Neural progenitor cell (in vitro differentiated cells): ENCODE measurements at regions not wholly inside any gene's neighbourhood (a gene's known extent, or its start where the extent isn't known, plus 50 kb on each side); places are given as distances from the start of the nearest gene placed in this dataset.

Experiments
- DNase-seq: peaks from one replicate; pipeline ENCODE4 v3.0.0-alpha.2; 2016; ENCODE audit warnings: low spot score
- H2AFZ ChIP-seq: fragments of 200-600 bp; sonication (generic); replicated peaks from 2 replicates; pipeline ENCODE4 v1.6.1; 2016; ENCODE audit warnings: antibody characterized with exemption
- H3F3A ChIP-seq: fragments of 200-600 bp; sonication (generic); 2 replicates; pipeline ENCODE4 v1.6.1; 2016; ENCODE audit warnings: antibody characterized with exemption, low read depth
- H3K27ac ChIP-seq: fragments of 200-600 bp; sonication (generic); 2 replicates; pipeline ENCODE4 v1.5.1; 2016; ENCODE audit warnings: mild to moderate bottlenecking
- H3K27me3 ChIP-seq: fragments of 200-600 bp; sonication (generic); 2 replicates; pipeline ENCODE4 v1.6.1; 2016; ENCODE audit warnings: mild to moderate bottlenecking, moderate library complexity
- H3K36me3 ChIP-seq: fragments of 200-600 bp; sonication (generic); 2 replicates; pipeline ENCODE4 v1.5.1; 2016
- H3K4me1 ChIP-seq: fragments of 200-600 bp; sonication (generic); 2 replicates; pipeline ENCODE4 v1.6.1; 2016; ENCODE audit warnings: mixed run types
- H3K4me2 ChIP-seq: fragments of 200-600 bp; sonication (generic); 2 replicates; pipeline ENCODE4 v1.6.1; 2016
- H3K4me3 ChIP-seq: fragments of 200-600 bp; sonication (generic); 2 replicates; pipeline ENCODE4 v1.5.1; 2016
- H3K79me2 ChIP-seq: fragments of 200-600 bp; sonication (generic); 2 replicates; pipeline ENCODE4 v1.6.1; 2016; ENCODE audit warnings: low read depth
- H3K9ac ChIP-seq: fragments of 200-600 bp; sonication (generic); 2 replicates; pipeline ENCODE4 v1.6.1; 2016
- H3K9me3 ChIP-seq: fragments of 200-600 bp; sonication (generic); 2 replicates; pipeline ENCODE4 v1.5.1; 2016; ENCODE audit warnings: low read depth
- H4K20me1 ChIP-seq: fragments of 200-600 bp; sonication (generic); 2 replicates; pipeline ENCODE4 v1.6.1; 2016; ENCODE audit warnings: low read depth
- H3K27ac Mint-ChIP-seq: 3 replicates; pipeline ENCODE4 v1.8.0; 2021; ENCODE audit warnings: mixed read lengths
- H3K27me3 Mint-ChIP-seq: 2 replicates; pipeline ENCODE4 v1.8.0; 2022; ENCODE audit warnings: low read depth, mild to moderate bottlenecking, inconsistent platforms, moderate library complexity, mixed read lengths; ENCODE audit not compliant: insufficient read depth
- H3K36me3 Mint-ChIP-seq: 3 replicates; pipeline ENCODE4 v1.8.0; 2021; ENCODE audit warnings: mixed read lengths
- H3K4me1 Mint-ChIP-seq: 3 replicates; pipeline ENCODE4 v1.8.0; 2021; ENCODE audit warnings: mixed read lengths
- H3K4me3 Mint-ChIP-seq: 3 replicates; pipeline ENCODE4 v1.8.0; 2021; ENCODE audit warnings: mild to moderate bottlenecking, moderate library complexity, mixed read lengths
- H3K9me3 Mint-ChIP-seq: 3 replicates; pipeline ENCODE4 v1.8.0; 2020; ENCODE audit warnings: mixed read lengths
- EZH2 ChIP-seq: fragments of 200-600 bp; sonication (generic); IDR thresholded peaks from 2 replicates; pipeline ENCODE4 v1.6.1; 2017; ENCODE audit warnings: antibody characterized with exemption, mild to moderate bottlenecking, moderate library complexity
- EZH2phosphoT487 ChIP-seq: fragments of 200-600 bp; sonication (generic); IDR thresholded peaks from 2 replicates; pipeline ENCODE4 v1.6.1; 2017; ENCODE audit warnings: antibody characterized with exemption
- TF ChIP-seq, protein P1 (sequence below): fragments of 200-600 bp; sonication (generic); IDR thresholded peaks from 2 replicates; pipeline ENCODE4 v1.5.1; 2017; ENCODE audit warnings: antibody characterized with exemption, mild to moderate bottlenecking

GRCh38 chr4:12459126-12459525 lies 1025.0 kb downstream of the RAB28 start:
- Histone ChIP-seq H3K27ac (no peak overlapping the region), H3K27me3 (no peaks in the 10 kb centered on the region), H3K9ac (no peak overlapping the region), H4K20me1 (no peaks in the 10 kb centered on the region), H3F3A (no peaks in the 10 kb centered on the region), H3K9me3 (no peaks in the 10 kb centered on the region), H3K4me1 (no peaks in the 10 kb centered on the region), H3K36me3 (no peaks in the 10 kb centered on the region), H3K4me3 (no peak overlapping the region), H3K79me2 (no peaks in the 10 kb centered on the region), H2AFZ (no peak overlapping the region), H3K4me2 (no peak overlapping the region)
- Mint-ChIP-seq H3K4me3 (no peak overlapping the region), H3K27ac (no peak overlapping the region), H3K4me1 (no peaks in the 10 kb centered on the region), H3K27me3 (peaks cover 3% of the 10 kb centered on the region), H3K36me3 (peaks cover 2% of the 10 kb centered on the region), H3K9me3 (peaks cover 10% of the 10 kb centered on the region)
- DNase-seq, result no peak
- TF ChIP-seq EZH2phosphoT487 (no peak), EZH2 (no peak)
- TF ChIP-seq, protein P1, sequence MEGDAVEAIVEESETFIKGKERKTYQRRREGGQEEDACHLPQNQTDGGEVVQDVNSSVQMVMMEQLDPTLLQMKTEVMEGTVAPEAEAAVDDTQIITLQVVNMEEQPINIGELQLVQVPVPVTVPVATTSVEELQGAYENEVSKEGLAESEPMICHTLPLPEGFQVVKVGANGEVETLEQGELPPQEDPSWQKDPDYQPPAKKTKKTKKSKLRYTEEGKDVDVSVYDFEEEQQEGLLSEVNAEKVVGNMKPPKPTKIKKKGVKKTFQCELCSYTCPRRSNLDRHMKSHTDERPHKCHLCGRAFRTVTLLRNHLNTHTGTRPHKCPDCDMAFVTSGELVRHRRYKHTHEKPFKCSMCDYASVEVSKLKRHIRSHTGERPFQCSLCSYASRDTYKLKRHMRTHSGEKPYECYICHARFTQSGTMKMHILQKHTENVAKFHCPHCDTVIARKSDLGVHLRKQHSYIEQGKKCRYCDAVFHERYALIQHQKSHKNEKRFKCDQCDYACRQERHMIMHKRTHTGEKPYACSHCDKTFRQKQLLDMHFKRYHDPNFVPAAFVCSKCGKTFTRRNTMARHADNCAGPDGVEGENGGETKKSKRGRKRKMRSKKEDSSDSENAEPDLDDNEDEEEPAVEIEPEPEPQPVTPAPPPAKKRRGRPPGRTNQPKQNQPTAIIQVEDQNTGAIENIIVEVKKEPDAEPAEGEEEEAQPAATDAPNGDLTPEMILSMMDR, result no peak

DNA sequence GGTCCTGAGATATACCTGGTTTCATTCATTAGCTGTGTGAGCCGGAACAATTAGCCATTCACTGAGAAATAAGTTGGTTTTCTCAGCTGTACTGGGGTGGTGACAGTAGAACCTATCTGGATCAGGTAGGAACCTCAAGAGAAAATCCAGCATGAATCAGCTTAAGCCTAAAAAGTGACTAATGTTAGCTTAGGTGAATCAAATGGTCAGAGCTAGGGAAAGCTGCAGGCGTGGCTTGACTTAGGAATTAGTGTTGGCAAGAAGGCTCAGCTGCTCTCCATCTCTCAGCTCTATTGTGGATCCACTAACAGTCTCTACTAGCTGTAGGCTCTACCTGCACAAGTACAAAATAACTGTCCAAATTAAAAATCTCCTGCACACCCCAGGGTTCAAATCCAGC lies 1025.5 kb downstream of the RAB28 start:
- no peaks in the 10 kb centered on the region for H3K79me2 ChIP-seq
- no peaks in the 10 kb centered on the region for H4K20me1 ChIP-seq
- no peak overlapping the region for H3K4me3 Mint-ChIP-seq
- H3K27me3 ChIP-seq, result no peaks in the 10 kb centered on the region
- no peaks in the 10 kb centered on the region for H3K4me1 ChIP-seq
- H3K27me3 Mint-ChIP-seq, result no peaks in the 10 kb centered on the region
- no peak overlapping the region for H3K4me2 ChIP-seq
- H3K27ac Mint-ChIP-seq, result no peak overlapping the region
- H3K4me3 ChIP-seq, result no peak overlapping the region
- no peak overlapping the region for H2AFZ ChIP-seq
- no peaks in the 10 kb centered on the region for H3K36me3 ChIP-seq
- H3K27ac ChIP-seq, result no peak overlapping the region
- TF ChIP-seq EZH2 (no peak), EZH2phosphoT487 (no peak)
- TF ChIP-seq, protein P1, result no peak
- H3K9me3 ChIP-seq, result no peaks in the 10 kb centered on the region
- H3F3A ChIP-seq, result no peaks in the 10 kb centered on the region
- peaks cover 7% of the 10 kb centered on the region for H3K9me3 Mint-ChIP-seq
- no peaks in the 10 kb centered on the region for H3K4me1 Mint-ChIP-seq
- DNase-seq, result no peak
- peaks cover 2% of the 10 kb centered on the region for H3K36me3 Mint-ChIP-seq
- H3K9ac ChIP-seq, result no peak overlapping the region

GRCh38 chr4:12452291-12452690 lies 1023.6 kb upstream of the HS3ST1 start:
- Histone ChIP-seq H3K27me3 (no peaks in the 10 kb centered on the region), H4K20me1 (no peaks in the 10 kb centered on the region), H3K4me1 (no peaks in the 10 kb centered on the region), H3K36me3 (no peaks in the 10 kb centered on the region), H3K9ac (no peak overlapping the region), H3F3A (no peaks in the 10 kb centered on the region), H3K4me2 (no peak overlapping the region), H3K79me2 (no peaks in the 10 kb centered on the region), H3K9me3 (no peaks in the 10 kb centered on the region), H3K27ac (no peak overlapping the region), H3K4me3 (no peak overlapping the region), H2AFZ (no peak overlapping the region)
- TF ChIP-seq EZH2phosphoT487 (no peak), EZH2 (no peak)
- TF ChIP-seq, protein P1, result no peak
- no peak overlapping the region for H3K27ac Mint-ChIP-seq
- peaks cover 6% of the 10 kb centered on the region for H3K9me3 Mint-ChIP-seq
- no peaks in the 10 kb centered on the region for H3K4me1 Mint-ChIP-seq
- no peak for DNase-seq
- H3K27me3 Mint-ChIP-seq, result no peaks in the 10 kb centered on the region
- no peaks in the 10 kb centered on the region for H3K36me3 Mint-ChIP-seq
- H3K4me3 Mint-ChIP-seq, result no peak overlapping the region
